Esophagus squamous epithelium (tissue), 5 donors: ENCODE measurements at regions not wholly inside any gene's neighbourhood (a gene's known extent, or its start where the extent isn't known, plus 50 kb on each side); places are given as distances from the start of the nearest gene placed in this dataset.
"Not testable (repeated sequence)": the region's sequence is repeated elsewhere in the genome, so short reads cannot be mapped to it uniquely, and the experiment has no call there.

ENCODE experiments used
- DNase-seq: peaks from one replicate; lab custom pipeline; 2025; lab: John Stamatoyannopoulos, UW
- H3K27ac ChIP-seq, 4 donors: fragments of 200-600 bp; sonication (generic); one replicate each; pipeline ENCODE4 v1.5.1; 2016 to 2019; ENCODE audit warnings: mild to moderate bottlenecking in 1 of 4
- H3K27me3 ChIP-seq, 4 donors: fragments of 200-600 bp; sonication (generic); 1 replicate in 3 of 4; 2 replicates in 1 of 4; pipeline versions ENCODE4 v1.5.1 to v1.6.0; 2017 to 2021; ENCODE audit warnings: antibody characterized with exemption in 1 of 4
- H3K36me3 ChIP-seq, 3 donors: fragments of 200-600 bp; sonication (generic); one replicate each; pipeline ENCODE4 v1.5.1; 2016 to 2019
- H3K4me1 ChIP-seq, 3 donors: fragments of 200-600 bp; sonication (generic); one replicate each; pipeline ENCODE4 v1.5.1; 2017 to 2019
- H3K4me3 ChIP-seq, 4 donors: fragments of 200-600 bp; sonication (generic); 1 replicate in 3 of 4; 2 replicates in 1 of 4; pipeline ENCODE4 v1.5.1; 2016 to 2019; ENCODE audit warnings: mild to moderate bottlenecking in 2 of 4, moderate library complexity in 1 of 4
- H3K9me3 ChIP-seq, 3 donors: fragments of 200-600 bp; sonication (generic); one replicate each; pipeline ENCODE4 v1.5.1; 2016 to 2019
- CTCF ChIP-seq, 6 experiments: fragments of 450-650 bp in 4 of 6; fragments of 200-600 bp in 2 of 6; sonication (generic) in 2 of 6; IDR thresholded peaks; one replicate each; pipeline ENCODE4 v1.5.1; 2016 to 2019; ENCODE audit warnings: antibody characterized with exemption in 6 of 6, mild to moderate bottlenecking in 4 of 6, moderate library complexity in 4 of 6
- POLR2A ChIP-seq, 4 donors: fragments of 450-650 bp; IDR thresholded peaks; one replicate each; pipeline ENCODE4 v1.6.1; 2017; ENCODE audit warnings: antibody characterized with exemption in 4 of 4, mild to moderate bottlenecking in 4 of 4, moderate library complexity in 3 of 4
- WGBS, 2 donors: methylation state at CpG; one replicate each; pipeline ENCODE4 v1.1.5; 2018; 5-methylcytosine and 5-hydroxymethylcytosine counted together
- intact Hi-C: fragments of 100-400 bp; cut with DNase I; formaldehyde crosslinking; loops from one replicate; pipeline ENCODE4 v1.15.0; 2022
- donor health status: DM: yes; HTN: yes; CAD: no.

- WGBS, 2 donors = 55% methylated on average over 2 of the region's 2 CpGs; no CpG with 5 or more reads in 1 of the 2 donors
- no peaks in the 10 kb centered on the region for H3K36me3 ChIP-seq
- no peaks in the 10 kb centered on the region for H3K27me3 ChIP-seq
- H3K27ac ChIP-seq = no peak overlapping the region
- no peak for TF ChIP-seq CTCF (IDR thresholded peaks at IDR 0.05)
- no peak for TF ChIP-seq POLR2A (IDR thresholded peaks at IDR 0.05)
- no peaks in the 10 kb centered on the region for H3K9me3 ChIP-seq
- H3K4me1 ChIP-seq = no peaks in the 10 kb centered on the region
- no peak for DNase-seq
- intact Hi-C loops = no loop called here
- H3K4me3 ChIP-seq = no peak overlapping the region
Observed at GRCh38 chrX:42175843-42176242, 252.5 kb upstream of the CASK start.

- H3K27ac ChIP-seq, DNase-seq, H3K27me3 ChIP-seq, H3K4me1 ChIP-seq, H3K4me3 ChIP-seq, H3K36me3 ChIP-seq, intact Hi-C loops: not testable (repeated sequence)
- H3K9me3 ChIP-seq = peaks cover 0 to 11% (median 0%) of the 10 kb centered on the region in 3 donors
- WGBS, 2 donors = 69 to 72% methylated on average over 2 of the region's 2 CpGs
Observed at GRCh38 chrX:42157923-42158322, 234.6 kb upstream of the CASK start.

- 56 to 100% methylated on average over 3 of the region's 3 CpGs for WGBS, 2 donors
- no peak for TF ChIP-seq CTCF (IDR thresholded peaks at IDR 0.05)
- TF ChIP-seq POLR2A (IDR thresholded peaks at IDR 0.05) = no peak
- no peaks in the 10 kb centered on the region for H3K4me1 ChIP-seq
Observed at GRCh38 chrX:42151808-42152207, 228.5 kb upstream of the CASK start.

GRCh38 chrX:42149765-42150164 lies 226.4 kb upstream of the CASK start:
- H3K4me3 ChIP-seq = no peak overlapping the region
- H3K36me3 ChIP-seq = no peaks in the 10 kb centered on the region

More at GRCh38 chrX:42151808-42152207, 228.5 kb upstream of the CASK start:
- H3K27ac ChIP-seq = no peak overlapping the region
- DNase-seq = no peak
- no peaks in the 10 kb centered on the region for H3K9me3 ChIP-seq
- no peaks in the 10 kb centered on the region for H3K36me3 ChIP-seq
- H3K27me3 ChIP-seq = no peaks in the 10 kb centered on the region
- no peak overlapping the region for H3K4me3 ChIP-seq
- intact Hi-C loops = no loop called here

GRCh38 chrX:42149281-42149680 lies 225.9 kb upstream of the CASK start:
- no peaks in the 10 kb centered on the region for H3K27me3 ChIP-seq
- WGBS, 2 donors = 76 to 77% methylated on average over 2 of the region's 2 CpGs
- no peaks in the 10 kb centered on the region for H3K36me3 ChIP-seq
- no peak overlapping the region for H3K4me3 ChIP-seq
- H3K27ac ChIP-seq = no peak overlapping the region
- no peak for TF ChIP-seq POLR2A (IDR thresholded peaks at IDR 0.05)
- TF ChIP-seq CTCF (IDR thresholded peaks at IDR 0.05) = no peak
- intact Hi-C loops = no loop called here
- no peaks in the 10 kb centered on the region for H3K4me1 ChIP-seq
- H3K9me3 ChIP-seq = no peaks in the 10 kb centered on the region
- no peak for DNase-seq

More at GRCh38 chrX:42149765-42150164, 226.4 kb upstream of the CASK start:
- intact Hi-C loops = no loop called here
- no peak overlapping the region for H3K27ac ChIP-seq
- WGBS, 2 donors = 75 to 81% methylated on average over 4 of the region's 4 CpGs
- H3K27me3 ChIP-seq = no peaks in the 10 kb centered on the region
- H3K9me3 ChIP-seq = no peaks in the 10 kb centered on the region
- TF ChIP-seq CTCF (IDR thresholded peaks at IDR 0.05) (no peak), POLR2A (IDR thresholded peaks at IDR 0.05) (no peak)
- no peak for DNase-seq
- no peaks in the 10 kb centered on the region for H3K4me1 ChIP-seq
